HL-60/S4 (cell line): ENCODE measurements at regions not wholly inside any gene's neighbourhood (a gene's known extent, or its start where the extent isn't known, plus 50 kb on each side); places are given as distances from the start of the nearest gene placed in this dataset.

ENCODE experiments used
- in situ Hi-C: fragments of 300-500 bp; cut with MboI; formaldehyde crosslinking; loops from 2 replicates; pipeline ENCODE4 v1.14.3; 2022; ENCODE audit warnings: low sequenced_read_pairs

GRCh38 chr2:181737302-181737701, 57.0 kb upstream of the NEUROD1 start:
- in situ Hi-C loops: loop anchor here (25.0 kb wide), 1 partner anchor 225 kb away; no protein-coding TSS in a partner anchor

- in situ Hi-C loops: loop anchor here (25.0 kb wide), 1 partner anchor 224 kb away; no protein-coding TSS in a partner anchor
These were observed 57.8 kb upstream of the NEUROD1 start for GRCh38 chr2:181738074-181738473.

DNA sequence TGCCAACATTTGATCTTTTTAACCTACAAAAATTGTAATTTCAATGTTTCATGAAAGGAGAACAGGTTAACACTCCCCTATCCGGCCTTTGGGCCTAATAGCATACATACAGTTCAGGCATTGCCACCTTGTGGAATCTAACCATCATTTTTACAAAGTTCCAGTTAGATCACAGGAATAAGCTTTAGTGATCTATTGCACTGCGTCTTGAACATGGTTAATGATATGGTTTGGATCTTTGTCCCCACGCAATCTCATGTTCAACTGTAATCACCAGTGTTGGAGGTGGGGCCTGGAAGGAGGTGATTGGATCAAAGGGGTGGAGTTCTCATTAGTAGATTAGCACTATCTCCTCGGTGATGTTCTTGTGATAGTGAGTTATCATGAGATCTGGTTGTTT, 58.2 kb upstream of the NEUROD1 start:
- in situ Hi-C loops: loop anchor here (25.0 kb wide), 1 partner anchor 224 kb away; no protein-coding TSS in a partner anchor

DNA sequence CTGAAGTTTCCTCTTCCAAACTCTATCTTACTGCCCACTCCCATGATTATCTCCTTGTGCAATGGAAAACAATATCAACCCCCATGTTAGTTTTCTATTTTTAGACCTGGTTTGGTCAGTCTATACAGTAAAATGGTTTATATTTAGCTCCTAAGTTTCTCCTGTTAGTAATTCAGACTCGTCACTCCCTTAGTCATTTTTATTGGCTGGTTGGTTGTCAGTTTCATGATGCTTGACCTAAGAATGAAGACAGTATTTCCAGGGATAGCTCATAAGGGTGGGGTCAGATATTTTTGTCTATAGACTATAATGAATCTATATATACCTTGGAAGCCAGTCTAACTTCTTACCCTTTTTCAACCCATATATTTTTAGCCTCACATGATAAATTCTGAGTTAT, 61.4 kb upstream of the NEUROD1 start:
- in situ Hi-C loops: loop anchor here (25.0 kb wide), 1 partner anchor 221 kb away; no protein-coding TSS in a partner anchor

GRCh38 chr2:181742361-181742760, 62.0 kb upstream of the NEUROD1 start:
- in situ Hi-C loops: loop anchor here (25.0 kb wide), 1 partner anchor 220 kb away; no protein-coding TSS in a partner anchor

- in situ Hi-C loops: loop anchor here (25.0 kb wide), 1 partner anchor 219 kb away; no protein-coding TSS in a partner anchor
These were observed 62.8 kb upstream of the NEUROD1 start for GRCh38 chr2:181742922-181743722.

- in situ Hi-C loops: loop anchor here (25.0 kb wide), 1 partner anchor 219 kb away; no protein-coding TSS in a partner anchor
These were observed 63.4 kb upstream of the NEUROD1 start for GRCh38 chr2:181743723-181744031.

DNA sequence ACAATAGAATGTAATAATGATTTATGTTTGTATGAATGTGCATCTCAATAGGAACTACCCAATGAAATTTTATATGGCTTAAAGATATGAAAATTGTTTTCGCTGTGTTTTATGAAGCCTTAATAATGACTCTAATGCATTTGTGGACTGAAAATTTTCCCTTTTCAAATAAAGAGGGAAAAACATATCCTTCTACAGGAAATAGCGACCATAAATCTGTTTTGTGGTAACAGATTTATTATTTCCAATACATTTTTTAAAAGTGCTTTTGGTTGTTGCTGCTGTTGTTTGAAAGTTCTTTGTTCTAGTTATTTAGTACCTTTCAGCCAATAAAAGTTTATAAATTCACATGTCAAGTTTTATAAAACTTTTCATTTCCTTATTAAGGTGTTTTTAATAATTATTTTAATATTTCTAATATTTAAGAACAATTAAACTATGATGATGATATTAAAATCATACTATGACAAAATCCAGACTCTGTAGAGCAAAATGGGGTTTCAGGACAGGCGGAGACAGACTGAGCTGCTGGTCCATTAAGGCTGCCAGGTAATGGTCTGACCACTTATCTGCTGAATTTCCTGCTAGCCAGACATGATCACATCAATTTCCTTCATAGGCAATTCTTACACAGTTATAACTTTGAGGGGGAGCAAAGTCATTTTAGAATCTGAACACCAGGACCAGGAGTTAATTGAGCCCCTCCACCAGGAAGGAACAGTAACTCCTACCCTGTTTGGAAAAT, 65.7 kb upstream of the NEUROD1 start:
- in situ Hi-C loops: loop anchor here (25.0 kb wide), 1 partner anchor 216 kb away; no protein-coding TSS in a partner anchor

GRCh38 chr2:181746844-181747243, 66.5 kb upstream of the NEUROD1 start:
- in situ Hi-C loops: loop anchor here (25.0 kb wide), 1 partner anchor 215 kb away; no protein-coding TSS in a partner anchor

DNA sequence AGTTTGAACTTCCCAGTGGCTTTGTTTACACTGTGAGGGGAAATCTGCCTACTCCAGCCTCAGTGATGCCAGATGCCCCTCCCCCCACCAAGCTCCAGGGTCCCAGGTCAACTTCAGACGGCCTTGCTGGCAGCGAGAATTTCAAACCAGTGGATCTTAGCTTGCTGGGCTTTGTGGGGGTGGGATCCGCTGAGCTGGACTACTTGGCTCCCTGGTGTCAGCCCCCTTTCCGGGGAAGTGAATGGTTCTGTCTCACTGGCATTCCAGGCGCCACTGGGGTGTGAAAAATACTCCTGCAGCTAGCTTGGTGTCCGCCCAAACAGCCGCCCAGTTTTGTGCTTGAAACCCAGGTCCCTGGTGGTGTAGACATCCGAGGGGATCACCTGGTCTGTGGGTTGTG, 70.0 kb upstream of the NEUROD1 start:
- in situ Hi-C loops: loop anchor here (25.0 kb wide), 1 partner anchor 337 kb away; no protein-coding TSS in a partner anchor

DNA sequence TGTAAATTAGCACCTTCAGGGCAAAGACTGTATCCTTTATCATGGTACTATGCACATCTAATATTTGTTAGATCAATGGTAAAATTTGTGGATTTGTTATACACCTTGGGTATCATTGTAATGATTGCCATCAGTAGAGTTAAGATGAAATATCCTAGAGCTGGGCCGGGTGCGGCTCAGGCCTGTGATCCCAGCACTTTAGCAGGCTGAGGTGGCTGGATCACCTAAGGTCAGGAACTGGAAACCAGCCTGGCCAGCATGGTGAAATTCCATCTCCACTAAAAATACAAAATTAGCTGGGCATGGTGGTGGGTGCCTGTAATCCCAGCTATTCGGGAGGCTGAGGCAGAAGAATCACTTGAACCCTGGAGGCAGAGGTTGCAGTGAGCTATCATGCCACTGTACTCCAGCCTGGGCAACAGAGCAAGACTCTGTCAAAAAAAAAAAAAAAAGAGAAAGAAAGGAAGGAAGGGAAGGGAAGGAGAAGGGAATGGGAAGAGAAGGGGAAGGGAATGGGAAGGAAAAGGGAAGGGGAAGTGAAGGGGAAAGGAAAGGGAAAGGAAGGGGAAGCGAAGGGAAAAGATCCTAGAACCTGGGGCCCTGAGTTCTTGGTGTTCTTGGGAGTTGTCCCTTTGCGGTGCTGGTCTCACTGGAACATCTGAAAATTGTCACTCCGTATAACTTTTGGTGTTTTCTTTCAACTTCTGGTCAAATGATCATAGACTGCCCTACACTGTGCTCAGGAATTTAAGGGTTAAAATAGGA, 71.1 kb upstream of the NEUROD1 start:
- in situ Hi-C loops: loop anchor here (25.0 kb wide), 1 partner anchor 336 kb away; no protein-coding TSS in a partner anchor

DNA sequence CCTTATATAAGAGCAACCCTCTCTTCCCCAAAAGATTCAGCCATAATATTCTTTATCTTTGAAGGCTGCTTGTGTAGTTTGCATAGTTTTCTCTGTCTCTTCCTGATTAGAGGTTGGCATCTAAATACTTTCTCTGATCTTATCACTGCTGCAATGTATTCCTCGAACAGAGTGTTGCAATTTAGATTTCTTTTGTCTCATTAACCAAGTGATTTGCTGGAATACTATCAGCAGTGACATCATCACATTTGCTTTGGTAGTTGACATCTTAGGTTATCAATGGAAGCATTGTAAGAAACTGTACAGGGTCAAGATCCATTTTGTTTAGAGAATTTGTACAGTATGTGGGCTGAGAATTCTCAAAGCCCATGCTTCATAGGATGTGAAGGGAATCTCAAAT, 72.0 kb upstream of the NEUROD1 start:
- in situ Hi-C loops: loop anchor here (25.0 kb wide), 1 partner anchor 335 kb away; no protein-coding TSS in a partner anchor

DNA sequence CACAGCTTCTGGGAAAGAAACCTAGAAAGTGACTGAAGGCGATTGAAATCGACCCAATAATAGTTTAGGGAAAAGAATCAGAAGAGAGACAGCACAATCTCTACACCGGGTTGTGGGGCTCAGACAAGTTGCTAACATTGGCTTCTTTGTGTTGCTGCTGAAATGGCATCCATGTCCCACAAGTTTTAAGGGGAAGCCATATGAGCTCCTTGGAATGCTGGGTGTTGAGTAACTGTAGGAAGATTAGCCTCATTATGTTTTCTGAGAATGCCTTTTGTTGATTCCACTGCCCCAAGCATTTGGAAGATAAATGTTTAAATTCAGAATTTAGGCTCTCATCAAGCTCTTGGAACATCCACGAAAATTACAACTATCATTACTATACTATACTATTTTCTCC, 73.4 kb upstream of the NEUROD1 start:
- in situ Hi-C loops: loop anchor here (25.0 kb wide), 1 partner anchor 334 kb away; no protein-coding TSS in a partner anchor

- in situ Hi-C loops: loop anchor here (25.0 kb wide), 1 partner anchor 333 kb away; no protein-coding TSS in a partner anchor
These were observed 73.8 kb upstream of the NEUROD1 start for GRCh38 chr2:181754105-181754504.

DNA sequence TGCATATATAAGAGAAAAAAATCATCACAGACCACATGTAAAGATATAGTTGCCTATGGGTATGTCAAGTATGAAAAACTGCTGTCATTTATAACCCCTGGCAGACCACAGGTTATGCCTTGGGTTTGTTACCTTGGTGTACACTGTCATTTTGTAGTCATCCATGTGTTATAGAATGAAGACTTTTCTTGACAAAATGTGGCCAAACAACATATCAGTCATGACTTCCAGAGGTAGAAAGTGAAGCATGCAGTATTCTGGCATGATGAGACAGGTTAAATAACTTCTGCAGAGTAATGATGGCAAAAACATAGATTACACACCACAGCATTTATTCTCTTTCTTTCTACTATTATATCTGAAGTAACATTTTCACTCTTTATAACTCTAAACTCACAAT, 74.9 kb upstream of the NEUROD1 start:
- in situ Hi-C loops: loop anchor here (25.0 kb wide), 1 partner anchor 332 kb away; no protein-coding TSS in a partner anchor

DNA sequence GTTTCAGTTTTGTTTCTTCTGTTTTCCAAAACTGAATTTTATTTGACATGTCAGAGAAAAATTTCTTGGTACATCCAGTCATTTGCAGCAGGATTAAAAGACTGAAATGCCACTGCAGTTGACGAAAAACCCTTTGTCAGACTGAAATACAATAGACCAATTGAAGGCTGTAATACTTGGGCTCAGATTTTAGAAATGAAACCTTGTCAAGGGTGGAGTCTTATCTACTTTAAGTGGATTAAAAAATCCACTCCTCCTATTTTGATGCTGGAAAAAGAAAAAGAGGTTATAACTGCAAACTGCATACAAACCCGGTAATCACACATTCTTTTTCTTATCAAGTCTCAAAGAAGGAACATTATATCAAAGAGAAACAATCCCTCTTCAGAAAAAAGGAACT, 80.2 kb upstream of the NEUROD1 start:
- in situ Hi-C loops: loop anchor here (25.0 kb wide), 1 partner anchor 327 kb away; no protein-coding TSS in a partner anchor

GRCh38 chr2:181761175-181761574, 80.9 kb upstream of the NEUROD1 start:
- in situ Hi-C loops: loop anchor here (25.0 kb wide), 1 partner anchor 326 kb away; no protein-coding TSS in a partner anchor

GRCh38 chr2:181762000-181762399, 81.7 kb upstream of the NEUROD1 start:
- in situ Hi-C loops: loop anchor here (25.0 kb wide), 1 partner anchor 325 kb away; no protein-coding TSS in a partner anchor

DNA sequence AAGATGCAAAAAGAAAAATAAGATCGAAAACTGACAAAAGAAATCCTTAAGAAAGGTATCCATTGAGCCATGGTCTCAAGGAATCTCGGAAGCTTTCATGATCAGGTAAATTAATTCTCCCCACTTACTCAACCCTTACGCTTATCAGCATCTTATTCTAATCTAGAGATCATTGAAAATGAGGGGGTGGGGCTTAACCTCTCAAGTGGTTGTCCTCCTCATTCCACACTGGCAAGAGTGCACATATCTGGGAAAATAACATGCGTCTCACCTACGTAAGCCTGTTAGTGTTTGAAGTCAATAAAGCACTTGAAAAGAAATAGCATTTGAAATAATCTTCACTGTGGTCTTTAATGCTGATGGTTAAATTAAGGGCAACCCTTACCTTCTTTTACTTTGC, 82.5 kb upstream of the NEUROD1 start:
- in situ Hi-C loops: loop anchor here (25.0 kb wide), 1 partner anchor 324 kb away; no protein-coding TSS in a partner anchor

GRCh38 chr2:181763423-181763822, 83.1 kb upstream of the NEUROD1 start:
- in situ Hi-C loops: loop anchor here (25.0 kb wide), 1 partner anchor 324 kb away; no protein-coding TSS in a partner anchor
